ENCODE measurements at regions not wholly inside any gene's neighbourhood (a gene's known extent, or its start where the extent isn't known, plus 50 kb on each side); places are given as distances from the start of the nearest gene placed in this dataset.

- DNase-seq, result no peak
Observed at GRCh38 chr20:3354247-3354646, 53.2 kb downstream of the DNAAF9 start.

DNA sequence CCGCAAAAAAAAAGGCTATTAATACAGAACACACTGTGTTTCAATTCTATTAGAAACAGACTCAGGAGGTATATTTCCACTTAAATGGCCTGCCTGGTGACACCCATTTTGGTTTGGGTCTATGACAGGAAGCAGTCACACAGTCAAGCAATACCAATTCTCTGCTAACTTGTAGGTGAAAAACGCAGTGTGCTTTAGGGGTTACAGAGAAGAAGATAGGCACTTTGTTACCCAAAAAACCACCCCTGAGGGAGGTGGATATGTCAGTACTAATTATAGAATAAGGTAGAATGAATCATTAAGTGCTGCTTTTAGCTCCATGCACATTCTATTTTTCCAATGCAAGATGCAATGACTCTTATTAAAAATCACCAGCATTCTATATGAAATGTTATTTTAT is 53.8 kb downstream of the DNAAF9 start:
- DNase-seq, result no peak

DNA sequence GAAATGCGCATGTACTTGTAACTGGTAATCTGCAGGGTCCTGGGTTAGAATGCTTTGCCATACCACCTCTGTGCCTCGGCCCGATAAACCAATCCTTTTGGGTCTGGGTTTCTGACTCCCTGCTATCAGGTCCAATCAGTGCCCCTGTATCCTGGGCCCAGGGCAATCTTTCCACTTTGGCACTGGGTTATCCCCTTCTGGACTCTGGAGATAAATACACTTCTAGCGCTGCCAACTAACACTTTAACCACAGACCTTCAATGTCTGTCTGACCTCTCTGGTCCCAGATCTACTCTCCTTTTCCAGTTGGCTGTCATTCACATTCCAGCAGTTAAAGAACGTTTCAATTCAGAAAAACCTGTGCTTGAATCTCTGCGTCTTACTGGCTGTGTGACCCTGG is 55.3 kb downstream of the DNAAF9 start:
- DNase-seq, result no peak

- no peak for DNase-seq
Observed at GRCh38 chr20:3350422-3350821, 57.0 kb downstream of the DNAAF9 start.

DNA sequence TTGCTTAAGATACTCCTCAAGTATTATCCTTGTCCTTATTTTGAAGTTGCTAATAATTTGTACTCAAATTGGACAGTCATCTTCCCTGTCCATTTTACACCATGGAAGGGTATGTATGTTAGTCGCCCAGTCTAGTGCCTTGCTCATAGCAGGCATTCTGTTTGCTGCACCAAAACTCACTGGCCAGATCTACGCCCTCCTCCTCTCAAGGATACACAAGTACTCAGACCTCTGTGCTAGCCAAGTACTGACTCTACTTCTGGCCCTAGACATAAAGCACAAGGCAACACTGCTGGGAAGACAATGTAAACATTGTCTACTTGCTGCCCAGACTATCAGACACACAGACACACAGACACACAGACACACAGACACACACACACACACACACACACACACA is 57.7 kb downstream of the DNAAF9 start:
- DNase-seq, result no peak

DNA sequence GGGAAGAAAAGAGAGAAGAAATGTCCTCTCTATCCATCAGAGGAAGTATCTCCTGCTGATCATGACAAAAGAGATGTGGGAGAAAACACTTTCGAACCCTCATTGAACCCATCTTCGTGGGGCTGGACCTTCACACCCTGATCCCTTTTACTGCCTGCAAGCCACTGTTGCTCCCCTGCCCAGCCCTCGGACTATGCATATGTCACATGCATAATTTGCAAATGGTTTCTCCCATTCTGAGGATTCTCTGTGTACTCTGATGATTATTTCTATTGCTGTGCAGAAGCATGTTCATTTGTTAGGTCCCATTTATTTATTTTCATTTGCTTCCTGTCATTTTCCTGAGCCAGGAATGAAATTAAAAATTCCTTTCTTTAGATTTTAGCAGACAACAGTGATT is 64.7 kb downstream of the DNAAF9 start:
- DNase-seq, result no peak

GRCh38 chr20:3340443-3340842 is 67.0 kb downstream of the DNAAF9 start:
- no peak for DNase-seq

- no peak for DNase-seq
Observed at GRCh38 chr20:3339571-3339970, 67.9 kb downstream of the DNAAF9 start.

DNA sequence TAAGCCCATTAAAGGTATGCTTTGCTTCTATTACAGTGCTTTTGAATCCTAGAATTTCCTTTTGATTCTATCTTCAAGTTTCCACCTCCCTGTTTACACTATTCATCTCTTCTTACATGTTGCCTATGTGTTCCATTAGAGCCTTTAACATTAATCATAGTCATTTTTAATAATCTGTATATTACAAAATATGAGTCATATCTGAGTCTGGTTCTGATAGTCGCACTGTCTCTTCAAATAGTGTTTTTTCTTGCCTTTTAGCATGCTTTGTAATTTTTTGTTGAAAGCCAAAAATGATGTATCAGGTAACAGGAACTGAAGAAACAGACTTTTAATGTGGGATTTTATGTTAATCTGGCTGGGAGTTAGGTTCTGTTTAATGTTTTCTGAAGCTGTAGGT is 68.4 kb downstream of the DNAAF9 start:
- DNase-seq, result no peak

DNA sequence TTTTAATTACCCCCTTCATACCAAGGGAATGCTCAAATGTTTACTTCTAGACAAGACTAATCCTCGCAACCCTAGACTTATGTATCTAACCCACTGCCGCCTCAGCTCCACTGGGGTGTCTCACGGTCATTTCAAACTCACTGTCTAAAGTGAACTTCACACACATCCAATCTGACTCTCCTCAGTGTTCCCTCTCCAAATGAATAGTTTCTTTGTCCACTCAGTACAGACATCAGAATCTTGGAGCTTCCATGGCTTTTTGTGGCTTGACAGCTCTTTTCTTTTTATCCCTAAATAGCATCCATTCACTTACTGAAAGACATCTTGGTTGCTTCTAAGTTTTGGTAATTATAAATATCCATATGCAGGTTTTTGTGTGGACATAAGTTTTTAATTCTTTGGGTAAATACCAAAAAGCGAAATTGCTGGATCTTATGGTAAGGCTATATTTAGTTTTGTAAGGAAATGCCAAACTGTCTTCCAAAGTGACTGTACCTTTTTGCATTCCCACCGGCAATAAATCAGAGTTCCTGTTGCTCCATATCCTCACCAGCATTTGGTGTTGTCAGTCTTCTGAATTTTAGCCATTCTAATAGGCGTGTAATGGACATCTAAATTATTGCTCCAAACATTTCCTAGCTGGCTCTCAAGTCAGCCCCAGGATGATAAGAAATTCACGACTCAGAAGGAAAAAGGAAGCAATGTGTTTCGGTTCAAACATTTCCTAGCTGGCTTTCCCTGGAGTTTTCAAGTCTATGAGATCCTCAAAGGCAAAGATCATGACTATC is 73.1 kb downstream of the DNAAF9 start:
- DNase-seq, result no peak

DNA sequence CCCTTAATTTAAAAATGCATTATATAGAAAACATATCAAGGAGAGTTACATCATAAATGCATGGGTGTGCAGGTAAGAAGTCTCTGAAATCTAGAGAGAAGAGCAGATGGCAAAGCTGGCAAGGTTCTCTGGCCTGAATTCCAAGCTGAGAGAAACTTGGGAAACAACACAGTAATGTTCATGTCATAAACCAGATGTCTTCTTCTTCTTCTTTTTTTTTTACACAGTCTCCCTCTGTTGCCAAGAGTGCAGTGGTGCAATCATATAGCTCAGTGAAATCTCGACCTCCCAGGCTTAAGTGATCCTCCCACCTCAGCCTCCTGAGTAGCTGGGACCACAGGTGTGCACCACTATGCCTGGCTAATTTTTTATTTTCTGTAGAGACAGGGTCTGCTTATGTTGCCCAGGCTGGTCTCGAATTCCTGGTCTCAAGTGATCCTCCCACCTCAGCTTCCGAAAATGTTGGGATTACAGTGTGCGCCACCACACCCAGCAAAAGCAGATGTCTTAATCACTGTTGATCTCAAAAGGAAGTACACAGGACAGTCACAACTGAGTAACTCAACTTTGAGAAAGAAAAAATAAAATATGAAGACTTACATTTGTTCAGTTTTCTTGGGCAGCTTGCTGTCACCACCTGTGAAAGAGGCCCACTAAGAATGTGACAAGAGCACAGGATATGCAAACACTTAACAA is 77.3 kb downstream of the DNAAF9 start:
- peak in 1 of 5 experiments; percentile 21 for DNase-seq

DNA sequence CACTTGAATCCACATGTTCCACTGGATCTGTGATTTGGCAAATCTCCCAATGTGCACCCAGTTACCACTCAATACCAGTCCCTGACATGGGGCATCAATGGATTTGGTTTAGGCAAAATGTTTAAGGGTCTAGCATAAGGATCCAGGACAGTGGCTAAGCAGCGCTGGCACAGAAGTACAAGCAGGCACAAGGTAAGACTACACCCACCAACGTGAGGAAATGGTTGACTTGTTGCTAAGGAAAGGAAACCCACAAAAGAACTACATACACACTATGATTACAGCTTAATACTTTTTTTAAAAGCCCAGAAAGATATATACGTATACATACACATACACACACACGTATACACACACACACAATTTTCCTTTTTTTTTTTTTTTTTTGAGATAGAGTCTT is 79.0 kb downstream of the DNAAF9 start:
- DNase-seq, result peak in 1 of 5 experiments; percentile 67

DNA sequence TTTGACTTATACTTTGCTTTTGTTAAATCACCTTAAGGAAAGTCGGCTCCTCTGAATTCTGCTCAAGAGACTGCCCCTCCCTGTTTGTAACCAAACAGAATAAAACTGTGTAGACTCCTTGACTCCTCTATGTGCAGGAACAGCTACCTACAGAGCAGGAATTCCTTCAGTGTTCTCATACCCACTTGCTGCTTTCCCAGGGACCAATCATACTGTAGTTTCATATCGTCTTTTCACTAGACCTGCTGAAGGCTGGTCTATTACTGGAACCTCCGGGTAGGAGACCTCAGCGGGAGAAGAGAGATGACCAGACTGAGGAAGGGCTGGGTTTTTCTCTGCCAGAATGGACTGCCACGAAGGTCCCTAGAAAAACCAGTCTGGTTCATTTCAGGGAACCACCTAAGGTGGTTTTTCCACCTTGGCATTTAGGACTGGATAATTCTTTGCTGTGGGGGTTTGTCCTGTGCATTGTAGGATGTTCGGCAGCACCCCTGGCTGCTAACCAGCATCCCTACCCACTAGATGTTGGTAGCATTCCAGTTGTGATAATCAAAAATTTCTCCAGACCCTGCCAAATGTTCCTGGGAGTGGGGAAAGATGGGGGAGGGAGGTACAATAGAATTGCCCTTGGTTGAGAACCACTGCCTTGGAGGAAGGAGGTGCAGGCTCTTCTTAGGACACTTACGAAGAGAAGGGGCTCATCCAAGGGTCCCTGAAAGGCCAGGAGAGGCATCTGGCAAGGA is 80.5 kb downstream of the DNAAF9 start:
- DNase-seq, result no peak

DNA sequence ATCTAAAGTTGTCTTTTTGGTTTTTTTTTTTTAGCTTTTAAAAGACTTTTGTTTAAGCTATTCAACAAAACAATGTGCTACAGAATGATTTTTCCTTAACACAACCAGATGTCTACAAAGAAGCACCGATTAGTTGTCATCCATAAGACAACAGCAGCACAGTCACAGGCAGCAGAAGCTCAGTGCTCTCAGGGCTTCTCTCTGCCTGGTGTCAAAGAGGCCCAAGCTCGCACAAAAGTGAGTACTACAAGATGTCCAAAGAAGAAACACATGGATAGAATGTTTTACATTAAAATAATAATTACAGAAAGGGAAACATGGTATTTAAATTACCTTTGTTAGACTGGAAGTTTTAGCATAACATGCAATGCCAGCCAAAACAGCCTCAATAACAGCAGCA is 81.6 kb downstream of the DNAAF9 start:
- DNase-seq, result no peak

DNA sequence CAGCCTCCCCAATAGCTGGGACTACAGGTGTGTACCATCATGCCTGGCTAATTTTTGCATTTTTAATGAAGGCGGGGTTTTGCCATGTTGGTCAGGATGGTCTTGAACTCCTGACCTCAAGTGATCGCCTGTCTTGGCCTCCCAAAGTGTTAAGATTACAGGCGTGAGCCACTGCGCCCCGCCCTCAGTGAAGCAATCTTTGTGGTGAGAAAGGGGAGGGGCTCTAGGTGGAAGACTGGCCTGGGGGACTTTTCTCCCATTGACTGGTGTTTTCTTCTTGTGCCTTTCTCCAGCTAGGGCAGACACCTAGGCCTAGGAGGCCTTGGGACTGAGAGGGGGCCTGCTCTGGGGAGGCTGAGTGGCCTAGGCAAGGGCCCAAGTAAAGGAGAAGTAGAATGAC is 84.1 kb downstream of the DNAAF9 start:
- peak in 1 of 5 experiments; percentile 25 for DNase-seq

DNA sequence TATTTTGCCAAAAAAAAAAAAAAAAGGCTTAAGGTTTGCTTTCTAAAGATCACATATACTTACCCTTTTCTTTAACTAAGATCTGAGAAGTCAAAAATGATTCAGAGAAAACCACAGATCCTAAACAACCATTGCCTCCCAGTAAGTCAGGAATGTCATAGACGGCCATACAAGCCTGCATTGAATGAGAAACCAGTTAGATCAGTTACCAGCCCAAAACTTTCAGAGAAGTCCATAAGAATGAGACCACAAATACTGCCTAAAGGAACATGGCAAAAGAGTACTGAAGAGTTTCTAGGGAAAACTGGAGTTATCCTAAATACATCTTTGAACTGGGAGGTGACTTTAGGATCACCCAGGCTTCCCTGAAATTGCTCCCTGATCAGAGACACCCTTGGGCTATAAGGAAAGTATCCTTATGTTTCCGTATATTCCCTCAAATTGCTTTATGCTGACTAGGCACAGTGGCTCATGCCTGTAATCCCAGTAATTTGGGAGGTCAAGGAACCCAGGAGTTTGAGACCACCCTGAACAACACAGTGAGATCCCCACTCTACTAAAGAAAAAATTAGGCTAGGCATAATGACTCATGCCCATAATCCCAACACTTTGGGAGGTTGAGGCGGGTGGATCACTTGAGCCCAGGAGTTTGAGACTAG is 79.4 kb upstream of the SLC4A11 start:
- DNase-seq, result no peak

- no peak for DNase-seq
Observed at GRCh38 chr20:3316136-3316535, 77.1 kb upstream of the SLC4A11 start.

DNA sequence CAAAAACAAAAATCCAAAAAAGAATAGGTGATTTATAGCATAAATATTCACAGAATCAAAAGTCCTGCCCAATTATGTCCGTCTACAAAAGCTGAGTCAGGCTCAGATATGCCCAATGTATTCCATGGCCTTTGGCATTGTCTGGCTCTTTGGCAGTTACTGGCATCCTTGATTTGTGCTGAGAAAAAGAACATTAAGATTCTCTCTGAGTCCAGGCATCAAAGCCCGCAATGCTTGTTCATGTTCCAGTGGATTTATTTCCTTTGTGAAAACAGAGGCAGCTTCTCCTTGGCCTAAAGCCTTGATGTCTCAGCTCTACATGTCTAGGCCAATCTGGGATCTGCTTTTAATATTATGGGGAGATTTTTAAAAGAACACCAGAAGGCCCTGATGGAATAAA is 76.1 kb upstream of the SLC4A11 start:
- no peak for DNase-seq

DNA sequence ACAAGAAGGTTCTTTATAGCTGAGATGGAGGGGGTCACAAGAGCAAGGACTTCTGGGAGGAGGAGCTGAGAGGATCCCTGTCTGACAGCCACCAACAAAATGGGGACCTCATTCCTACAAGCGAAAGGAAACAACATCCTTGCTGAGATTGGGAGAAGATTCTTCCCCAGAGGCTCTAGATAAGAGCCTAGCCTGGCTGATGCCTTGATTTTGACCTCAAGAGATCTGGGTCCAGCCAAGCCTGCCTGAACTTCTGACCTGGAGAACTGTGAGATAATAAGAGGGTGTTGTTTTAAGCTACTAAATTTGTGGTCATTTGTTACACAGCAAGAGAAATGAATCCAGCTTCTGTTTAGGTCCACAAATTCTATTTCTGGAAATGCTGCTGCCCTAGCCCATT is 75.4 kb upstream of the SLC4A11 start:
- no peak for DNase-seq

- DNase-seq, result peak in 1 of 5 experiments; percentile 6
Observed at GRCh38 chr20:3313683-3314065, 74.7 kb upstream of the SLC4A11 start.

DNA sequence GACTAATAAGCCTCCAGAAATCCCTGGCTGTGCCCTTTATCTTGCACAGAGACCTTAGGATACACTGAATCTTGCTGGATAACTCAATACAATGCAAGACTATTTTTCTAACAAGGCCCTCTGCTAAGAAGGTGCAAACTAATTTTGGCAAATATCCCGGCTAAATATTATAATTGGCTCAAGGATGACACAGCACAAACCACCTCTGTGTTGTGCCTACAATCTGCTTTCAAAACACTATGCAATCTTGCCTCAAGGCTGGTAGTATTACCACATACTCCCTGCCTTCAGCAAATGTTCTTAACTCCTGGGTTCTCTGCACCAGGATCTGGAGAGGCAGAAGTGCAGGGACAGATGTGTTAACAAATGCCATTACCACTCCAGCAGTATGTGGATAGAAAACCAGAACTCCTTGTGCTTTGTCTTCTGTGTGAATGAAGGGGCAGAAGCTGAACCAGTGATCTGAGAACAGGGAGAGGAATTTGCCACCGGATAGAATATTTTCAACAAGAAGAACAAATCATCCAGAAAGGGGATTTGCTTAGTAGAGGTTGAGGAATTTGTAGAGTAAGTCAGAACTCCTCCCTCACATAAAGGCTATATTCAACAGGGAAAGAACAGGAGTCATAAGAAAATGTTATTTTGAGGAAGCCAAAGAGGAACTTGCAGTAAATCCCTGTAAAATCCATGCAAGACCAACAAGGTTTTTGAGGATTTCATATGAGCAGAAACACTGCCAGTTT is 74.1 kb upstream of the SLC4A11 start:
- no peak for DNase-seq

DNA sequence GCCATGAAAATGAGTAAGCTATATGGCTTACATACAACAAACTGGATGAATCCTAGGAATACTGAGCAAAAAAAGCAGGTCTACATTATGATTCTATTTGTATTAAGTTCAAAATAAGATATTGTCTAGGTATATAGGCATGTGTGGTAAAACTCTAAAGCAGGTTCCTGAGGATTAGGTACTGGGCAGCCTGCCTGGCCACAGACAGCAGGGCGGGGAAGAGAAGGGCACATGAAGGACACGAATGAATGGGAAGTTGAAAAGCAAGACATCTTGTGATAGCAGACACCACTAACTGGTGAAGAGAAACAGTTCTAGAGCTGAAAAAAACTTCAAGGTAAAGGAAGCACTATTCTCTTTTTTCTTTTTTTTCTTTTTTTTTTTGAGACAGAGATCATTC is 72.6 kb upstream of the SLC4A11 start:
- no peak for DNase-seq

GRCh38 chr20:3309226-3309625 is 70.2 kb upstream of the SLC4A11 start:
- no peak for DNase-seq

All from T-helper 2 cell (primary cell).